AG04450 (cell line): ENCODE measurements at regions not wholly inside any gene's neighbourhood (a gene's known extent, or its start where the extent isn't known, plus 50 kb on each side); places are given as distances from the start of the nearest gene placed in this dataset.

Experiments used
- CTCF ChIA-PET: fragments of 300-600, 350-600 bp; formaldehyde crosslinking; extraction: SDS; loops from one replicate; lab custom pipeline; 2022; ENCODE audit warnings: antibody characterized with exemption, inconsistent platforms; lab: Charles Lee
- POLR2A ChIA-PET: fragments of 350-600 bp; formaldehyde crosslinking; extraction: SDS; loops from one replicate; lab custom pipeline; 2021; ENCODE audit warnings: antibody characterized with exemption, inconsistent platforms; lab: Yijun Ruan, JAX
- DNase-seq: peaks from one replicate; pipeline ENCODE4 v3.0.0-alpha.2; 2011; ENCODE audit warnings: low read depth, low spot score
- H3K27ac ChIP-seq: one replicate; pipeline ENCODE4 v1.5.1; 2012; ENCODE audit warnings: low read depth, low read length, control low read depth
- H3K27me3 ChIP-seq: one replicate; pipeline ENCODE4 v1.6.0; 2012; ENCODE audit warnings: low read length; ENCODE audit not compliant: control insufficient read depth, insufficient read depth
- H3K4me3 ChIP-seq: 2 replicates; pipeline ENCODE4 v1.5.1; 2011; ENCODE audit warnings: mild to moderate bottlenecking, low read depth, low read length, control low read depth
- H3K9me3 ChIP-seq: 2 replicates; pipeline ENCODE4 v1.5.1; 2012; ENCODE audit warnings: low read length; ENCODE audit not compliant: control insufficient read depth, insufficient read depth
- TF ChIP-seq, protein P1 (sequence below): IDR thresholded peaks from 2 replicates; pipeline ENCODE4 v1.5.1; 2011; ENCODE audit warnings: low read depth, low read length, control low read depth, inconsistent platforms

DNA sequence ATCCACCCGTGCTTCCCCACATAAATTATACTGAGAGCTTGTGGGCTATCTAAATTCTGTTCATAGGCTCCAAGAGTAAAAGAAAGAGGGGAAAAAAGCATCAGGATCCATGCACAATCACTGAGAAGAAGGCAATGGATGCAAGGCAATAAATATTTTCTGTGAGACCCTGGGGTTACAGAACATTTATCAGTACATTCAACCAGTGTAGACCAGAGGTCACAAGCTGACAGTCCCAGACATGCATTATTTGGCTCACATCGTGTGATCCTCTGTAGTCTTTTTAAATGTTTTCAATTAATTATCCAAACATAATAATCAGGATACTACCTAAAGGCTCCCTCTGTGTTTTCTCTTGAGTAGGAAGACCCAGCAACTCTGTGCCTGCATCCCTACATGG is 267.9 kb upstream of the CAND1 start:
- no peak overlapping the region for H3K4me3 ChIP-seq
- TF ChIP-seq, protein P1, sequence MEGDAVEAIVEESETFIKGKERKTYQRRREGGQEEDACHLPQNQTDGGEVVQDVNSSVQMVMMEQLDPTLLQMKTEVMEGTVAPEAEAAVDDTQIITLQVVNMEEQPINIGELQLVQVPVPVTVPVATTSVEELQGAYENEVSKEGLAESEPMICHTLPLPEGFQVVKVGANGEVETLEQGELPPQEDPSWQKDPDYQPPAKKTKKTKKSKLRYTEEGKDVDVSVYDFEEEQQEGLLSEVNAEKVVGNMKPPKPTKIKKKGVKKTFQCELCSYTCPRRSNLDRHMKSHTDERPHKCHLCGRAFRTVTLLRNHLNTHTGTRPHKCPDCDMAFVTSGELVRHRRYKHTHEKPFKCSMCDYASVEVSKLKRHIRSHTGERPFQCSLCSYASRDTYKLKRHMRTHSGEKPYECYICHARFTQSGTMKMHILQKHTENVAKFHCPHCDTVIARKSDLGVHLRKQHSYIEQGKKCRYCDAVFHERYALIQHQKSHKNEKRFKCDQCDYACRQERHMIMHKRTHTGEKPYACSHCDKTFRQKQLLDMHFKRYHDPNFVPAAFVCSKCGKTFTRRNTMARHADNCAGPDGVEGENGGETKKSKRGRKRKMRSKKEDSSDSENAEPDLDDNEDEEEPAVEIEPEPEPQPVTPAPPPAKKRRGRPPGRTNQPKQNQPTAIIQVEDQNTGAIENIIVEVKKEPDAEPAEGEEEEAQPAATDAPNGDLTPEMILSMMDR: no peak
- ChIA-PET CTCF (no interaction called here), POLR2A (no interaction called here)
- no peak overlapping the region for H3K27ac ChIP-seq
- no peaks in the 10 kb centered on the region for H3K9me3 ChIP-seq
- no peaks in the 10 kb centered on the region for H3K27me3 ChIP-seq
- no peak for DNase-seq

DNA sequence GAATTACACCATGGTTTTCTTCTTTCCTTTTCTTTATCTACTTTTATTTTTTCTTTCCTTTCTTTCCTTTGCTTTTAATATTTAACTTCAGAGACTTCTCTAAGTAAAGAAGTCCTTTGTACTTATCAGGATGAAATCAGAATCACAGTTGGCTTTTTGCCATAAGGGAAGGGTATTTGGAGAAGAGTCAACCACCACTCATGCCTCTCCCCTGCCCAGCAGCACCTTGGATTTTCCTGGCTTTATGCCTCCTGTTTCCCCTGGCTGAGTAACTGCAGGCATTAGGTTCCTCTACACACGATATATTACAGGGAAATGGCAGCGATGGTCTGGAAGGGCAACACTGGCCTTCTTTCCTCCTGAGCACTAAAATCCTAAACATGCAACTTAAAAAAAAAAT is 266.4 kb upstream of the CAND1 start:
- Histone ChIP-seq H3K27me3 (no peaks in the 10 kb centered on the region), H3K4me3 (no peak overlapping the region), H3K27ac (no peak overlapping the region), H3K9me3 (no peaks in the 10 kb centered on the region)
- POLR2A ChIA-PET: no interaction called here
- CTCF ChIA-PET: no interaction called here
- TF ChIP-seq, protein P1: no peak
- no peak for DNase-seq

DNA sequence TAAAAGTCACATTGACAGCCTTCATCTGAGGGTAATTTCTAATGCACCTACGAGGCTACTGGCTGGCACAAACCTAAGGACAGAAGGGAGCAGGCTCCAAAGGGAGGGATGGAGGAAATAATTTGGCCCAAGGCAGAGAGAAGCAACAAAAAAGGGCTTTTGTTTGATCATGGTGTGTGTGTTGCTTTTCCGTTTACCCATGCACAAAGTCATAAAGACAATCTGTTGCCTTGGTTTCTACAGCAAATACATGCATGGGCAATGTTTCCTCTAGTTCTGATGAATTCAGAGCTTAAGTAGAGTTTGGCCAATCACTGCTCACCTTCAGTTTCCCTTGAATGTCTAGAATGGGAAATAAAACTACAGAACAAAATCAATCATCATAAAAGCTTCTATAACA is 262.5 kb upstream of the CAND1 start:
- Histone ChIP-seq H3K27me3 (no peaks in the 10 kb centered on the region), H3K9me3 (no peaks in the 10 kb centered on the region), H3K27ac (no peak overlapping the region), H3K4me3 (no peak overlapping the region)
- CTCF ChIA-PET: no interaction called here
- TF ChIP-seq, protein P1: no peak
- POLR2A ChIA-PET: no interaction called here
- DNase-seq: no peak

DNA sequence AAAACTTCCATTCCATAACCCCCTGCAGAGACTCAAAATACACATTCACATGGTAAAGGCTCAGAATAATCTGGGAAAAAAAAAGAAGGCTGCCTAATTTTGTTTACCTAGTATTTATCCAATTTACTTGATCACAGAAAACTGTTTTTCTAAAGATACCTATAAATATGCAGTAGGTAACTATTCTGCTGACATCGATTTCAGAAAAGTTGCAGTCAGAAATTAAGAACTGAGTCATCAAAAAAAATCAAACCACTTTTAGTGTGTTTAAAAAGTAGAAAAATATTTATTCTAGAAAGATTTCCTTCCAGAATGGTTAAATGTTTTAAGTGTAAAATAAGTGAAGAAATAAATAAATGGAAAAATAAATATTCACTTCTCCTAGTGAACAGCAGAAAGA is 254.5 kb upstream of the CAND1 start:
- DNase-seq: no peak
- TF ChIP-seq, protein P1: no peak
- no peaks in the 10 kb centered on the region for H3K9me3 ChIP-seq
- no peaks in the 10 kb centered on the region for H3K27me3 ChIP-seq
- POLR2A ChIA-PET: no interaction called here
- CTCF ChIA-PET: no interaction called here
- H3K4me3 ChIP-seq: no peak overlapping the region
- H3K27ac ChIP-seq: no peak overlapping the region

DNA sequence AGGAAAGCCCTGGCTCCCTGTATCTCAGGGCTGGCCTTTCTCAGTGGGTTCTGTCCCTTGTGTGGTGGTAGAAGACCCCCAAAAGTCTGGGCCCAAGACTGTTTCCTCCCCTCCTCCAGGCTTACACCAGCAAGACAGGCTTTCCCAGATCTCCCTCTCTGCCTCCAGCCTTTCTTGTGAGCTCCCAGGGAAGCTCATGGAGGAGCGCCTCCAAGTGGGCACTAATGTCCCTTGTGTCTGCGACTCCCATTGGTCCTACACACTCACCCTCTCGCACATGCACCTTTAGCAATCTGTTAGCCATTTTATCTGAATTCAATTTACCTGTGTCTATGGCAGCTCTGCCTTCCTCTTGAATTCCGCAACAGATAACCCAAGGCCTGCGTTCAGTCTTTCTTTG is 251.1 kb upstream of the CAND1 start:
- TF ChIP-seq, protein P1: no peak
- no peaks in the 10 kb centered on the region for H3K27me3 ChIP-seq
- H3K4me3 ChIP-seq: no peak overlapping the region
- no peak for DNase-seq
- ChIA-PET POLR2A (no interaction called here), CTCF (no interaction called here)
- H3K9me3 ChIP-seq: no peaks in the 10 kb centered on the region
- no peak overlapping the region for H3K27ac ChIP-seq
